C4-2B (cell line): ENCODE measurements at regions not wholly inside any gene's neighbourhood (a gene's known extent, or its start where the extent isn't known, plus 50 kb on each side); places are given as distances from the start of the nearest gene placed in this dataset.

Experiments
- CTCF ChIP-seq: fragments of 450-650 bp; conservative IDR thresholded peaks from 2 replicates; pipeline ENCODE4 v1.5.1; 2017; ENCODE audit warnings: mild to moderate bottlenecking
- ZFX ChIP-seq: fragments of 450-650 bp; IDR thresholded peaks from 2 replicates; pipeline ENCODE4 v1.6.1; 2017

GRCh38 chr2:33709951-33710350 lies 110.9 kb upstream of the FAM98A start:
- TF ChIP-seq CTCF (no peak), ZFX (no peak)
